AG09319 (cell line): ENCODE measurements at regions not wholly inside any gene's neighbourhood (a gene's known extent, or its start where the extent isn't known, plus 50 kb on each side); places are given as distances from the start of the nearest gene placed in this dataset.

Experiments used
- DNase-seq: peaks from one replicate; pipeline ENCODE4 v3.0.0-alpha.2; 2010; ENCODE audit warnings: low read depth; ENCODE audit errors: extremely low read depth
- CTCF ChIP-seq: IDR thresholded peaks from 2 replicates; pipeline ENCODE4 v1.5.1; 2011; ENCODE audit warnings: low read depth, mild to moderate bottlenecking, inconsistent platforms, low read length, moderate library complexity

- no peak for DNase-seq
- TF ChIP-seq CTCF, result no peak
These were observed 325.2 kb downstream of the MFSD1 start for GRCh38 chr3:159127021-159127392.

GRCh38 chr3:159128628-159129027 lies 326.8 kb downstream of the MFSD1 start:
- peak; percentile 20 for DNase-seq
- no peak for TF ChIP-seq CTCF

- TF ChIP-seq CTCF, result peak; percentile 20
- DNase-seq, result no peak
These were observed 328.3 kb downstream of the MFSD1 start for GRCh38 chr3:159130108-159130507.

GRCh38 chr3:159131376-159131775 lies 329.5 kb downstream of the MFSD1 start:
- DNase-seq, result no peak
- TF ChIP-seq CTCF, result no peak

- no peak for TF ChIP-seq CTCF
- no peak for DNase-seq
These were observed 336.1 kb downstream of the MFSD1 start for GRCh38 chr3:159137949-159138348.

GRCh38 chr3:159139326-159139725 lies 337.5 kb downstream of the MFSD1 start:
- no peak for TF ChIP-seq CTCF
- DNase-seq, result no peak

GRCh38 chr3:159144472-159144871 lies 342.6 kb downstream of the MFSD1 start:
- TF ChIP-seq CTCF, result no peak
- no peak for DNase-seq

- no peak for TF ChIP-seq CTCF
- no peak for DNase-seq
These were observed 343.0 kb downstream of the MFSD1 start for GRCh38 chr3:159144891-159145290.
